SK-N-MC (cell line): ENCODE measurements at regions not wholly inside any gene's neighbourhood (a gene's known extent, or its start where the extent isn't known, plus 50 kb on each side); places are given as distances from the start of the nearest gene placed in this dataset.

Source experiments
- DNase-seq: peaks from one replicate; pipeline ENCODE4 v3.0.0-alpha.2; 2011; ENCODE audit warnings: low read depth, low spot score
- H3K27ac ChIP-seq: fragments of 200-600 bp; sonication (generic); 2 replicates; pipeline ENCODE4 v1.5.1; 2016; ENCODE audit warnings: mixed run types
- H3K36me3 ChIP-seq: fragments of 200-600 bp; sonication (generic); 2 replicates; pipeline ENCODE4 v1.6.1; 2017; ENCODE audit warnings: antibody characterized with exemption, low read length, mixed read lengths; ENCODE audit not compliant: insufficient read depth
- H3K4me3 ChIP-seq: fragments of 200-600 bp; sonication (generic); 2 replicates; pipeline ENCODE4 v1.5.1; 2016
- H3K9ac ChIP-seq: fragments of 200-600 bp; sonication (generic); 2 replicates; pipeline ENCODE4 v1.8.0; 2017; ENCODE audit warnings: mixed run types, mixed read lengths; ENCODE audit not compliant: insufficient read length
- H3K9me3 ChIP-seq: fragments of 200-600 bp; sonication (generic); 2 replicates; pipeline ENCODE4 v1.6.1; 2017; ENCODE audit warnings: low read depth, mild to moderate bottlenecking, antibody characterized with exemption, low read length, moderate library complexity, mixed read lengths
- EZH2 ChIP-seq: fragments of 200-600 bp; sonication (generic); IDR thresholded peaks from one replicate; pipeline ENCODE4 v1.6.1; 2017; ENCODE audit warnings: antibody characterized with exemption
- FOXP2 ChIP-seq: optimal IDR thresholded peaks from 2 replicates; pipeline ENCODE3; 2011; ENCODE audit warnings: mild to moderate bottlenecking, moderate library complexity; ENCODE audit not compliant: insufficient read depth; ENCODE audit errors: extremely low read length, control extremely low read depth
- POLR2AphosphoS5 ChIP-seq: IDR thresholded peaks from 2 replicates; pipeline ENCODE4 v1.6.1; 2012; ENCODE audit warnings: mild to moderate bottlenecking, low read depth, low read length, borderline replicate concordance

DNA sequence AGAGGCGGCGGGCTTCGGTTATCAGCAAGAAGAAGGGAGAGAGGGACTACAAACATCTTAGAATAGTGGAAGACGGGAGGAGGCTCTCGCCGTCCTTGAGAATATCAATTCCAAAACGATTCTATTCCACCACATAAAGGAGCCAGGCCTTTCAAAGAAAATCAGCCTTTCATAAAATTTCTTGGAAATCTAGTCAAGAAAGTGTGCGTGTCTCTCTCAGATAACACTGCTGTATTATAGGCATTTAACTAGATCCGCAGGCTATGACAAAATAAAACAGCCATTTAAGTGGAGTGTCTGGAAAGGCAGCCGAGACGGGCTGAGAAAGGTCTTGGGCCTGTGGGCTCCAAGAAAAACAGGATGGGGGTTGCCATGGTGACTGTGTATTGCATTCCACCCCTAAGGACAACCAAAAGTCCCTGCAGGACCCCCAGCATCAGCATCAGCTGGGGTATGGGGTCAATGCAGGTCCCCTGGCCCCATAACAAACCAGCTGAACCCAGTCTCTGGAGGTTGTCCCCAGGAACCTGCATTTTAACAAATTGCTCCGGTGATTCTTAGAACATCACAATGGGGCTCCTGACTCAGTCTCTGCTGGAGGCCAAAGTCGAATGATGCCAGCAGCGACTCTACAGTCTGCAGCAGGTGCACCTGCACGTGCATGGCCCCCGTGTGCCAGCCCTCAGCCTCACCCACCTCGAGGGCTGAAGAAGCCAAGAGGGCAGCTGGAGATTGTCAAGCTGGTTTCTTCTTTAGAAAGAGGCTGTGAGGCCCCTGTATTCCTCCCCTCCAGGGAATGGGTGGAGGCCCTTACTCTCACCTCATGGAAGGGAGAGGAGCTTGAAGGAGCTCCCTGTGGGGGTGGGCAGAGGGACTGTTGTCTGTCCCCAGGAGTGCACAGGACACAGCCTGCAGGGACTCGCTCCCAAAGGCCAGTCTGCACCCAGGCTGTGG is 287.4 kb downstream of the NPHP4 start:
- no peak for DNase-seq

DNA sequence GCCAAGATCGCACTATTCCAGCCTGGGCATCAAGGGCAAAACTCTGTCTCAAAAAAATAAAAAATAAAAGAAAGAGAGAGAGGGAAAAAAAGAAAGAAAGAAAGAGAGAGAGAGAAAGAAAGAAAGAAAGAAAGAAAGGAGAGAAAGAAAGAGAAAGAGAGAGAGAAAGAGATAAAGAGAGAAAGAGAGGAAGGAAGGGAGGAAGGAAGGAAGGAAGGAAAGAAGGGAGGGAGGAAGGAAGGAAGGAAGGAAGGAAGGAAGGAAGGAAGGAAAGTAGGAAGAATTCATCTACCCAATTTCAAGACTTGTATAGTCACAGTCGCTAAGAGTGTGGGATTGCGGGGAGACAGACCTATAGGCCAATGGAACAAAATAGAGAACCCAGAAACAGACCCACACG is 290.6 kb downstream of the NPHP4 start:
- TF ChIP-seq POLR2AphosphoS5 (no peak), EZH2 (no peak), FOXP2 (no peak)
- H3K9me3 ChIP-seq, result no peaks in the 10 kb centered on the region
- no peak for DNase-seq
- H3K4me3 ChIP-seq, result no peak overlapping the region
- H3K36me3 ChIP-seq, result no peaks in the 10 kb centered on the region
- no peak overlapping the region for H3K27ac ChIP-seq
- no peak overlapping the region for H3K9ac ChIP-seq

More for the DNA sequence above, 287.4 kb downstream of the NPHP4 start:
- Histone ChIP-seq H3K9me3 (no peaks in the 10 kb centered on the region), H3K4me3 (no peak overlapping the region), H3K36me3 (no peaks in the 10 kb centered on the region), H3K9ac (no peak overlapping the region), H3K27ac (no peak overlapping the region)
- TF ChIP-seq EZH2 (no peak), POLR2AphosphoS5 (no peak), FOXP2 (no peak)

- Histone ChIP-seq H3K9ac (no peak overlapping the region), H3K9me3 (no peaks in the 10 kb centered on the region), H3K36me3 (no peaks in the 10 kb centered on the region), H3K4me3 (no peak overlapping the region), H3K27ac (no peak overlapping the region)
- DNase-seq, result no peak
- TF ChIP-seq EZH2, result no peak
- TF ChIP-seq POLR2AphosphoS5, result no peak
- TF ChIP-seq FOXP2, result no peak
These were observed 298.7 kb downstream of the NPHP4 start for GRCh38 chr1:5693568-5693967.

- Histone ChIP-seq H3K9me3 (no peaks in the 10 kb centered on the region), H3K4me3 (no peak overlapping the region), H3K27ac (no peak overlapping the region), H3K9ac (no peak overlapping the region), H3K36me3 (no peaks in the 10 kb centered on the region)
- DNase-seq, result no peak
- TF ChIP-seq POLR2AphosphoS5 (no peak), FOXP2 (no peak), EZH2 (no peak)
These were observed 299.6 kb downstream of the NPHP4 start for GRCh38 chr1:5692664-5693063.

DNA sequence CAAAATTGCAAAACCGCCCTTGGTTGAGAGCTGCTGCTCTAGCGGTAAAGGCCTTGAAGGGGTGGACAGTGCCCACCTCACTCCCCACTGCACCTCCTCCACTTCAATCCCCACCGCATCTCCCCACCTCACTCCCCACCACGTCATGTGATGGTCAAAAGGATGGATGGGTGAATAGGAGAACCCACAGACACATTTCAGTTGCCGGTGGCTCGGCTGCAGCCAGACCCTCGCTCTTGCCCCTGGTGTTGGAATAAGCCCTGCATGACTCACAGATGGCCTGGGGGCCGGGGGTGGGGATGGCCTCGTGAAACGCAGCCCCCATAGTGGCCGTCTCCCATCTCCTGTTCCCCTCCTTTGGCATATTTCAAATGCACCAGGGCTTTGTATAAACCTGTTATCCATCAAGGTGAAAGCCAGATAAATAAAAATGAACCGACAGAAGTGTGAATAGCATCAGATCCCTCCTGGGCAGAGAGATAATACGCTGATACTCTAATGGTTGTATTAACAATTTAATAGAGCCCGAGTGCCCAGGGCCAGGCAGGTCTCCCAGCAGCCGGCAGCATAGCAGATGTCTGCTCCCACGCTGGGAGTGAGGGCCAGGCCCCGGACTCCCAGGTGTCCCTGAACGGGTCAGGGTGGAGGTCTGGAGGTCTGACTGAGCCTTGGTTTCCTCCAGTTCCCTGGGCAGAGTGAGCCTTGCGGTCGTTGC is 300.3 kb downstream of the NPHP4 start:
- no peaks in the 10 kb centered on the region for H3K9me3 ChIP-seq
- TF ChIP-seq EZH2, result no peak
- no peak for TF ChIP-seq FOXP2
- no peak for TF ChIP-seq POLR2AphosphoS5
- no peak overlapping the region for H3K9ac ChIP-seq
- H3K27ac ChIP-seq, result no peak overlapping the region
- H3K4me3 ChIP-seq, result no peak overlapping the region
- no peaks in the 10 kb centered on the region for H3K36me3 ChIP-seq
- no peak for DNase-seq

GRCh38 chr1:5690898-5691297 is 301.3 kb downstream of the NPHP4 start:
- no peaks in the 10 kb centered on the region for H3K9me3 ChIP-seq
- no peaks in the 10 kb centered on the region for H3K36me3 ChIP-seq
- DNase-seq, result no peak
- no peak overlapping the region for H3K27ac ChIP-seq
- no peak for TF ChIP-seq FOXP2
- TF ChIP-seq EZH2, result no peak
- no peak overlapping the region for H3K9ac ChIP-seq
- H3K4me3 ChIP-seq, result no peak overlapping the region

DNA sequence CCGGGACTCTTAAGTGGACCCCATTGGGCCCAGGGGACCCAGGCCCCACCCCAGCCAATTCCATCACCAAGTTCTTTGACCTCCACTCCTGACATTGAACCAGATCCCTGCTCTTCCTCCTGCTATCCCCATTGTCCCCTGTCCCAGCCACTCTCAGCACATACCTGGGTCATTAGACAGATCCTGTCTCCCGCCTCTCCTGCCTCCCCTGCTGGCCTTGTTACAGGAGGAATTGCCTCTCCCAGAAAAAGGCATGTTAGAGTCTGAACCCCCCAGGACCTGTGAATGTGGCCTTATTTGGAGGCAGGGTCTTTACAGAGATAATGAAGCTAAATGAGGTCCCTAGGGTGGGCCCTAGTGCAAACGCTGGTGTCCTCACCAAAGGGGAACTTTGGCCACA is 301.9 kb downstream of the NPHP4 start:
- Histone ChIP-seq H3K36me3 (no peaks in the 10 kb centered on the region), H3K9me3 (no peaks in the 10 kb centered on the region), H3K9ac (no peak overlapping the region), H3K4me3 (no peak overlapping the region), H3K27ac (no peak overlapping the region)
- TF ChIP-seq POLR2AphosphoS5, result no peak
- TF ChIP-seq FOXP2, result no peak
- TF ChIP-seq EZH2, result no peak
- DNase-seq, result no peak

GRCh38 chr1:5688081-5689077 is 303.8 kb downstream of the NPHP4 start:
- H3K4me3 ChIP-seq, result no peak overlapping the region
- H3K9ac ChIP-seq, result no peak overlapping the region
- H3K36me3 ChIP-seq, result no peaks in the 10 kb centered on the region
- no peak for TF ChIP-seq EZH2
- no peak for TF ChIP-seq FOXP2
- no peak for TF ChIP-seq POLR2AphosphoS5
- DNase-seq, result no peak
- no peak overlapping the region for H3K27ac ChIP-seq
- H3K9me3 ChIP-seq, result no peaks in the 10 kb centered on the region
